Left lung (tissue), 4 donors: ENCODE measurements at regions not wholly inside any gene's neighbourhood (a gene's known extent, or its start where the extent isn't known, plus 50 kb on each side); places are given as distances from the start of the nearest gene placed in this dataset.
"Not testable (repeated sequence)": the region's sequence is repeated elsewhere in the genome, so short reads cannot be mapped to it uniquely, and the experiment has no call there.

Experiments
- ATAC-seq: fragments of 200-7000 bp; cut with Tn5 transposase; one replicate; pipeline ENCODE4 v1.9.1; 2020; ENCODE audit warnings: moderate library complexity
- DNase-seq, 4 donors: peaks; one replicate each; pipeline ENCODE4 v3.0.0-alpha.2; 2013 to 2020
- H3K27ac ChIP-seq, 2 donors: fragments of 200-600 bp; sonication (generic) in 1 of 2; one replicate each; pipeline versions ENCODE4 v1.5.0 to v1.8.0; 2020 to 2021
- H3K27me3 ChIP-seq, 2 donors: fragments of 200-600 bp; sonication (generic) in 1 of 2; one replicate each; pipeline versions ENCODE4 v1.5.0 to v1.8.0; 2020 to 2021
- H3K36me3 ChIP-seq, 2 donors: fragments of 200-600 bp; sonication (generic) in 1 of 2; one replicate each; pipeline versions ENCODE4 v1.5.0 to v1.8.0; 2020 to 2021
- H3K4me1 ChIP-seq, 2 donors: fragments of 200-600 bp; one replicate each; pipeline ENCODE4 v1.8.0; 2021
- H3K4me3 ChIP-seq, 2 donors: fragments of 200-600 bp; sonication (generic) in 1 of 2; one replicate each; pipeline versions ENCODE4 v1.5.0 to v1.8.0; 2020 to 2021; ENCODE audit warnings: mild to moderate bottlenecking in 1 of 2
- H3K9me3 ChIP-seq, 2 donors: fragments of 200-600 bp; sonication (generic) in 1 of 2; one replicate each; pipeline versions ENCODE4 v1.5.0 to v1.8.0; 2020 to 2021
- intact Hi-C, 2 donors: fragments of 100-400 bp; cut with DNase I; formaldehyde crosslinking; loops; one replicate each; pipeline versions ENCODE4 v1.11.2 to v1.14.2; 2022
- TF ChIP-seq, protein P1 (sequence below), 2 donors: fragments of 200-600 bp; sonication (generic) in 1 of 2; IDR thresholded peaks; one replicate each; pipeline versions ENCODE4 v1.5.0 to v1.8.0; 2021; ENCODE audit warnings: antibody characterized with exemption in 2 of 2
- donor health status: DM: no; HTN: yes; CAD: no.
- donor health status: DM: no; HTN: no; CAD: no.

DNA sequence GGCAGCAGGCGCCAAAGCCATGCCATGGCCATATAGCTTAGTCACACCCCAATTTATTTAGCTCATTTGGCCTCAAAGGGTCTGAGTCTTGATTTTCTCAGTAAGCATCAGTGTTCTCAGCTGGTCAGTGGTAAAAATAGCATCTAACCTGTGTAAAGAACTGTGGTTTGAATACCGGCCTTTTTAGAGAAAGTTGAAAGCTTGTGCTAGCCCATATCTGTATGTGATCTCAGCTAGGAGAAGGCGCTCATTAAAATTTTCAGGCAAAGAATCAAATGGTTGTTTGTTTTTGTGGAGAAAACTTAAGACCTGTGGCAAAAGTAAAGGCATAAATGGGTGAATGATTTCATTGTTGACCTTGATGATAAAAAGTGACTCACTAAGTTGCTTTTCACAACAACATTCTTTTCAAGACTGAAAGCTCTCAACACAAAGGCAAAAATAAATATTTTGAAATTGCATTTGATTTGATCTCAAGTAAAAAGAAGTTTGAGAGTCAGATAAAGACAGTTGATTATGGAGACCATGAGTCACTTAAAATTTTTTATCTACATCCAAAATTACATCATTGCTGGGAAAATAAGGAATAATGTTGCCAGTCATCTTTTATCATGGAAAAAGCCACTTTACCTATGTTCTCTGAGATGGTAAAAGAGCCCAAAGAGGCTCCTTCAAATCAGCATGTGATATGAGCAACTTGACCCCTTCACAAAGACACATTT lies 128.5 kb upstream of the RGS6 start:
- TF ChIP-seq, protein P1, sequence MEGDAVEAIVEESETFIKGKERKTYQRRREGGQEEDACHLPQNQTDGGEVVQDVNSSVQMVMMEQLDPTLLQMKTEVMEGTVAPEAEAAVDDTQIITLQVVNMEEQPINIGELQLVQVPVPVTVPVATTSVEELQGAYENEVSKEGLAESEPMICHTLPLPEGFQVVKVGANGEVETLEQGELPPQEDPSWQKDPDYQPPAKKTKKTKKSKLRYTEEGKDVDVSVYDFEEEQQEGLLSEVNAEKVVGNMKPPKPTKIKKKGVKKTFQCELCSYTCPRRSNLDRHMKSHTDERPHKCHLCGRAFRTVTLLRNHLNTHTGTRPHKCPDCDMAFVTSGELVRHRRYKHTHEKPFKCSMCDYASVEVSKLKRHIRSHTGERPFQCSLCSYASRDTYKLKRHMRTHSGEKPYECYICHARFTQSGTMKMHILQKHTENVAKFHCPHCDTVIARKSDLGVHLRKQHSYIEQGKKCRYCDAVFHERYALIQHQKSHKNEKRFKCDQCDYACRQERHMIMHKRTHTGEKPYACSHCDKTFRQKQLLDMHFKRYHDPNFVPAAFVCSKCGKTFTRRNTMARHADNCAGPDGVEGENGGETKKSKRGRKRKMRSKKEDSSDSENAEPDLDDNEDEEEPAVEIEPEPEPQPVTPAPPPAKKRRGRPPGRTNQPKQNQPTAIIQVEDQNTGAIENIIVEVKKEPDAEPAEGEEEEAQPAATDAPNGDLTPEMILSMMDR (IDR thresholded peaks at IDR 0.05), result no peak
- no peaks in the 10 kb centered on the region for H3K36me3 ChIP-seq
- H3K27ac ChIP-seq, result peak overlapping the region; percentile 16 to 46
- DNase-seq (no peak), ATAC-seq (peak; percentile 5)
- intact Hi-C loops, result no loop called here
- no peaks in the 10 kb centered on the region for H3K27me3 ChIP-seq
- H3K9me3 ChIP-seq, result no peaks in the 10 kb centered on the region
- no peak overlapping the region for H3K4me3 ChIP-seq
- H3K4me1 ChIP-seq, result peaks cover 4 to 8% of the 10 kb centered on the region in 2 donors

DNA sequence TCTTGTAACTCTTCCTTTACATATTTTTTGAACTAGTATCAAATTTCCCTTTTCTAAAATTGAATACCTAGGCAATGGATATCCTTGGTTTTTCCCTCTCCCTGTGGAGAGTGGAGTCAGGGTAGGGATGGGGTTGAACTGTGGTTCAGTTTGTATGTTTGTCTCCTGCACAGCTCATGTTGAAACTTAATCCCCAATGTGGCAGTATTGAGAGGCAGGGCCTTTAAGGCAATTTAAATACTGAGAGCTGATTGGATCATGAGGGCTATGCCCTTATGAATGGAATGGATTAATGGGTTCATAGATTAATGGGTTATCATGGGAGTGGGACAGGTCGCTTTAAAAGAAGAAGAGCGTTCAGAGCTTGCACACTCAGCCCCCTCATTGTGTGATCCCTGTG lies 127.2 kb upstream of the RGS6 start:
- H3K27ac ChIP-seq, result no peak overlapping the region
- intact Hi-C loops, result no loop called here
- no peaks in the 10 kb centered on the region for H3K27me3 ChIP-seq
- H3K4me1 ChIP-seq, result peaks cover 0 to 8% of the 10 kb centered on the region in 2 donors
- DNase-seq (no peak), ATAC-seq (no peak)
- H3K4me3 ChIP-seq, result no peak overlapping the region
- no peaks in the 10 kb centered on the region for H3K36me3 ChIP-seq
- H3K9me3 ChIP-seq, result no peaks in the 10 kb centered on the region
- TF ChIP-seq, protein P1 (IDR thresholded peaks at IDR 0.05), result no peak

GRCh38 chr14:71807049-71807448 lies 125.2 kb upstream of the RGS6 start:
- H3K9me3 ChIP-seq, H3K4me3 ChIP-seq, H3K36me3 ChIP-seq, H3K27ac ChIP-seq, intact Hi-C loops, H3K4me1 ChIP-seq, H3K27me3 ChIP-seq: not testable (repeated sequence)
- ATAC-seq (peak; percentile 88), DNase-seq (peak in 2 of 4 donors; percentile 33 to 67)

- H3K9me3 ChIP-seq, H3K36me3 ChIP-seq, H3K4me1 ChIP-seq, ATAC-seq, intact Hi-C loops, H3K27me3 ChIP-seq, H3K27ac ChIP-seq, H3K4me3 ChIP-seq, DNase-seq: not testable (repeated sequence)
Measured at GRCh38 chr14:71810800-71811199, 121.4 kb upstream of the RGS6 start.

DNA sequence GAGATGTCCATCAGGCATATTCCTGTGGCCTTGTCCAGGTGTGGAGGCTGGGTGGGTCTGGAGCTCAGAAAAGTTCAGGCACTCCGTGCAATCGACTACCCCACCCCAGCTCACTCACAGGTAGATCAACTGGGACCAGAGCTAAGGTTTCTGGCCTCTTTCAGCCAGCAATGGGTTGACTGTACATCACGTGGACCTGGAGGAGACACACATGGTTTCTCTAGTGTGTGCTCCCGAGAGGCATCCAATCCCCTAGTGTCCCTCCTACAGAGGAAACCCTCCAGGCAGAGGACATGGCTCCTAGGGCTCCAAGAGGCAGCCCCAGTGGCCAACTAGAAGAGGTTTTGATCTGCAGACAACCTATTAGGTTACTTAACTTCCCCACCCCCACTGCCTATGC lies 119.5 kb upstream of the RGS6 start:
- no peak for DNase-seq

DNA sequence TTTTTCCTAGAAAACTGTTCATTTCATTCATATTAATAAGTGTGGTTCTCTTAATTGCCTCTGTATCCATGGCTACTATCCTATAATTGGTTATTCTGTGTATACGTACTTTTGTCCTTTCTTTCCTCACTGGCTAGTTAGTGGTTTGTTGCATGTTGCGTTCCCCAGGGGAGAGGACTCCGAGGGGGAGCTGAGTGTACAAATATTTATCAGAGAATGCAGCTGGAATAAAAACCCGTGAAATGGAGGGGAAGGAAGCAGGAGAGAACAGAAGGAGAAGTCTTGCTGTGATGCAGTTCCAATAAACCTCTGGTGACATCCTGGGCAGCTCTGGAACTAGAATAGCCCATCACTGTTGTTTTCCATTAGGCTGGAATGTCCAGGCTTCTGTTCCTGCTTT lies 117.1 kb upstream of the RGS6 start:
- intact Hi-C loops, result no loop called here
- DNase-seq (no peak), ATAC-seq (no peak)
- TF ChIP-seq, protein P1 (IDR thresholded peaks at IDR 0.05), result no peak
- no peaks in the 10 kb centered on the region for H3K36me3 ChIP-seq
- no peaks in the 10 kb centered on the region for H3K9me3 ChIP-seq
- no peak overlapping the region for H3K27ac ChIP-seq
- H3K4me3 ChIP-seq, result no peak overlapping the region
- H3K27me3 ChIP-seq, result no peaks in the 10 kb centered on the region
- H3K4me1 ChIP-seq, result no peaks in the 10 kb centered on the region

More for the DNA sequence above, 119.5 kb upstream of the RGS6 start:
- Histone ChIP-seq H3K9me3 (no peaks in the 10 kb centered on the region), H3K4me1 (no peaks in the 10 kb centered on the region), H3K27me3 (no peaks in the 10 kb centered on the region), H3K4me3 (no peak overlapping the region), H3K27ac (no peak overlapping the region), H3K36me3 (no peaks in the 10 kb centered on the region)
- TF ChIP-seq, protein P1 (IDR thresholded peaks at IDR 0.05), result no peak
- no peak for ATAC-seq
- intact Hi-C loops, result no loop called here
